H7 (cell line): ENCODE measurements at regions not wholly inside any gene's neighbourhood (a gene's known extent, or its start where the extent isn't known, plus 50 kb on each side); places are given as distances from the start of the nearest gene placed in this dataset.

Source experiments
- DNase-seq: peaks from one replicate; pipeline ENCODE4 v3.0.0; 2012
- H3K27me3 ChIP-seq: 2 replicates; pipeline ENCODE4 v1.6.0; 2011; ENCODE audit warnings: mild to moderate bottlenecking, low read length; ENCODE audit not compliant: control insufficient read depth, insufficient read depth
- H3K36me3 ChIP-seq: replicated peaks from 2 replicates; pipeline ENCODE4 v1.5.1; 2011; ENCODE audit warnings: low read length; ENCODE audit not compliant: control insufficient read depth, insufficient read depth
- H3K4me3 ChIP-seq: 2 replicates; pipeline ENCODE4 v1.5.1; 2011; ENCODE audit warnings: low read depth, mild to moderate bottlenecking, control low read depth, low read length, moderate library complexity; ENCODE audit not compliant: insufficient read depth

- H3K27me3 ChIP-seq = no peaks in the 10 kb centered on the region
- no peak for DNase-seq
- no peaks in the 10 kb centered on the region for H3K36me3 ChIP-seq
- no peak overlapping the region for H3K4me3 ChIP-seq
Measured at GRCh38 chr4:32135642-32136041, 1415.5 kb downstream of the PCDH7 start.

DNA sequence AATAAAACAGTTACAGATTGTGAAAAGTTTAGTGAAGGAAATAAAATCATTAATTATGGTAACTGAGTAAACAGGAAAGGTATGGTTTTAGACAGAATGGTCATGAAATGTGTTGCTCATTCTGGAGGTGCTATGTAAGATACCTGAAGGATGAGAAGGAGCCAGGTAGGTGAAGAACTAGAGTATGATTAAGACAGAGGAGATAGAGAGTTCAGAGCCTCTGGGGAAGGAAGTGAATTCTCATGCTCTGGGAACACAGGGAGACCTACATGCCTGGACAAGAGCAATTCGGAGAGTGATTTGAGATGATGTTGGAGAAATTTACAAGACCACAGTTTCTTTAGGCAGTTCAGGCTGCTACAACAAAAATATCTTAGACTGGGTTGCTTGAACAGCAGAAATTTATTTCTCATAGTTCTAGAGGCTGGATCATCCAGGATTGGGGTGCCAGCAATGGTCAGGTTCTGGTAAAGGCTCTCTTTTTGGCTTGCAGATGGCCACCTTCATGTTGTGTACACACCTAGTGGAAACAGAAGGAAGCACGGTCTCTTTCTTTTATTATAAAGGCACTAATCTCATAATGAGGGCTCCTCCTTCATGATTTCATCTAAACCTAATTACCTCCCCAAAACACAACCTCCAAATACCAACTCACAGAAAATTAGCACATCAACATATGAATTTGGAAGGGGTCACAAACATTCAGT, 1416.1 kb downstream of the PCDH7 start:
- Histone ChIP-seq H3K36me3 (no peaks in the 10 kb centered on the region), H3K27me3 (no peaks in the 10 kb centered on the region), H3K4me3 (no peak overlapping the region)
- no peak for DNase-seq

DNA sequence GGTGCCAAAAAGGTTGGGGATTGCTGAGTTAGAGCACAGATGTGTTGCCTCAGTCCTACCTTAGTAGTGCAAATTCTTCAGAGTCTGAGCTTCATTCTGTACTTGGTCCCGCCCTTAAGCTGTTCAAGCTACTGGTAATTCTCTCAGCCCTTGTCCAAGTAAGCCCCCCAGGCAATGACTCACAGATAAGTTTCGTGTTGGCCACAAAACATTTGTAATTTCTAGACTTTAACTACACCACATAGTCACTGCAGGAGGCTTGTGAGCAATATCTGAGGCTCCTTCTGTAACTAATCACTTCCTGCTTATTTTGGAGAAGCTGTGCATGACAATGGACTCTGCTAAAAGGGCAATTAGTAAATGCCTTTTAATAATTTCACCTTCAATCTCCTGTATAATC, 1420.5 kb downstream of the PCDH7 start:
- no peak overlapping the region for H3K4me3 ChIP-seq
- DNase-seq = no peak

DNA sequence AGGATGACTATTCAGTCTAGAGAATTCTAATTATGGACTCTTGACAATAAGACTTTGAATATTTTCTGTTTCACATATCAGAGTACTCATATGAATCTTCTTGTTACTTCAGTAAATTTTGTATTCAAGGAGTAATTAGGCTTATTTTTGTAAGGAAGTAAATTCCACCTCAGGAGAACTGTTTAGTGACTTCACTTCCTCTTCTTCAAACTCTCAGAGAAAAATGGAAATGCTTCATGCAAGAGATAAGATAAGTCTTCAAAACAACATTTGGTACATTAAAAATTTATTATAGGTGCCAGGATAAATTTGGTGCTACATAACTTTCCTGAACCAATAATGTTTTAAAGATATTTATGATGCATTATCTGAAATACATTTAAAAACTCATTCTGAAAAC, 1421.9 kb downstream of the PCDH7 start:
- no peak for DNase-seq
- Histone ChIP-seq H3K27me3 (no peaks in the 10 kb centered on the region), H3K4me3 (no peak overlapping the region), H3K36me3 (no peaks in the 10 kb centered on the region)

More for the DNA sequence above, 1420.5 kb downstream of the PCDH7 start:
- H3K27me3 ChIP-seq = no peaks in the 10 kb centered on the region
- no peaks in the 10 kb centered on the region for H3K36me3 ChIP-seq

DNA sequence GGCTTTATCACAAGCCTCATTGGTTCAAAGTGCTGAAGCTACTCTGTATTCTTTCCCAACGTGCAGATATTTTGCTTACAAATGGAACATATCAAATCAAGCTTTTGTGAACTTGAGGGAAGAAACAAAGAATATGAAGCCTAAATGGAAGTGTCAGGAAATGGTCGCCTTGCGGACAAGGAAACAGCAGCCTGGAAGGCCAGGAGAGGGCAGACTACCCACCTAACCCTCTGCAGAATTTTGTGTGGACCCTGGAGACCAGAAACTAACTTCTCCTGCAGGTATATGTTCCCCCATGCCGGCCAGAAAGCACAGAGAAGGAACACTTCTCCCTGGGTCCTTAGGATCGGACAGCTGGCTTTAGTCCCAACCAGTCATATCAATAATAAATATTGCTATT, 1425.8 kb downstream of the PCDH7 start:
- no peaks in the 10 kb centered on the region for H3K36me3 ChIP-seq
- H3K27me3 ChIP-seq = no peaks in the 10 kb centered on the region
- H3K4me3 ChIP-seq = no peak overlapping the region
- peak; percentile 2 for DNase-seq

- Histone ChIP-seq H3K27me3 (no peaks in the 10 kb centered on the region), H3K4me3 (no peak overlapping the region), H3K36me3 (no peaks in the 10 kb centered on the region)
- DNase-seq = no peak
Measured at GRCh38 chr4:32147446-32148085, 1427.4 kb downstream of the PCDH7 start.

GRCh38 chr4:32148111-32148666, 1428.0 kb downstream of the PCDH7 start:
- no peak overlapping the region for H3K4me3 ChIP-seq
- H3K36me3 ChIP-seq = no peaks in the 10 kb centered on the region
- no peaks in the 10 kb centered on the region for H3K27me3 ChIP-seq
- DNase-seq = no peak

GRCh38 chr4:32158961-32159360, 1438.8 kb downstream of the PCDH7 start:
- Histone ChIP-seq H3K27me3 (no peaks in the 10 kb centered on the region), H3K36me3 (no peaks in the 10 kb centered on the region), H3K4me3 (no peak overlapping the region)
- DNase-seq = no peak

- no peak overlapping the region for H3K4me3 ChIP-seq
- H3K36me3 ChIP-seq = no peaks in the 10 kb centered on the region
- no peak for DNase-seq
- H3K27me3 ChIP-seq = no peaks in the 10 kb centered on the region
Measured at GRCh38 chr4:32161392-32161791, 1441.2 kb downstream of the PCDH7 start.

GRCh38 chr4:32163125-32163524, 1443.0 kb downstream of the PCDH7 start:
- DNase-seq = no peak
- no peaks in the 10 kb centered on the region for H3K36me3 ChIP-seq
- H3K27me3 ChIP-seq = no peaks in the 10 kb centered on the region
- no peak overlapping the region for H3K4me3 ChIP-seq

GRCh38 chr4:32169841-32170240, 1449.7 kb downstream of the PCDH7 start:
- no peak for DNase-seq
- Histone ChIP-seq H3K36me3 (no peaks in the 10 kb centered on the region), H3K4me3 (no peak overlapping the region), H3K27me3 (no peaks in the 10 kb centered on the region)

DNA sequence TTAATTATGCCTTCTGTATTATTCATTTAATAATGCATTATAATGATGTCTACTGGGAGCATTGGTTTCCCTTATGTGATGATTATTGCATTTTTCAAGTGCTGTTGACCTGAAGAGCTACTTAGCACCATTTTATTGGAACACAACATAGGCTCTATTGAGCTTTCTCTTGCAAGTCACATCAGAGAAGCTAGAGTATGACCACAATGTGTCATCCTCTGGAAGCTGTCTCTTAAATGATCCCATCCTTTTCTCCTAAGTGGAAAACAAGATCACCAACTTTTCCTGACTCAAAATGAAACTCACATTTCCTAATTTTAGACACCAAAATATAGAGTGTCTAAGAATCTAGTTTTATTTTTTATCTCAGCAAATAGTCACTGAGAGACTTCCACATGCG, 1451.9 kb downstream of the PCDH7 start:
- no peak for DNase-seq
- no peaks in the 10 kb centered on the region for H3K27me3 ChIP-seq
- H3K4me3 ChIP-seq = no peak overlapping the region
- H3K36me3 ChIP-seq = no peaks in the 10 kb centered on the region

DNA sequence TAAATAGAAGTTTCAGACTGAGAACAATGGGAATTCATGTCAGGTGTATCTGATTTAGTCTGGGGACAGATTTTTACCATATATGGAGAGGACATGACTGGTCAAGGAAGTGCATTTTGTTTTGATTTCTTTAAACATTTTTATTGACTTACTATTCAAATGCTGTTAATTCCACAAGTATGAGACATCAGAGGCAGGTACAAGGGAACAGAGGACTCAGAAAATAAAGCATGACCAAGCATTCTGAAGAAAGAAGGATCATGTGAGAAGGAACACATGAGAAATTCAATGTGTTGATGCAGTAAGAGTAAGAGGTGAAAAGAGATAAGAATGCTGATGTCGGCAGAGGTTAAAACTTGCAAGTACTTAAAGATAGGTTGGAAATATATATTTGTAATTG, 1452.6 kb downstream of the PCDH7 start:
- H3K36me3 ChIP-seq = no peaks in the 10 kb centered on the region
- H3K4me3 ChIP-seq = no peak overlapping the region
- DNase-seq = no peak
- no peaks in the 10 kb centered on the region for H3K27me3 ChIP-seq

GRCh38 chr4:32180086-32180485, 1459.9 kb downstream of the PCDH7 start:
- Histone ChIP-seq H3K36me3 (no peaks in the 10 kb centered on the region), H3K27me3 (no peaks in the 10 kb centered on the region), H3K4me3 (no peak overlapping the region)
- DNase-seq = no peak

GRCh38 chr4:32184186-32184585, 1464.0 kb downstream of the PCDH7 start:
- Histone ChIP-seq H3K4me3 (no peak overlapping the region), H3K27me3 (no peaks in the 10 kb centered on the region), H3K36me3 (no peaks in the 10 kb centered on the region)
- DNase-seq = no peak
